ENCODE measurements at regions not wholly inside any gene's neighbourhood (a gene's known extent, or its start where the extent isn't known, plus 50 kb on each side); places are given as distances from the start of the nearest gene placed in this dataset.

DNA sequence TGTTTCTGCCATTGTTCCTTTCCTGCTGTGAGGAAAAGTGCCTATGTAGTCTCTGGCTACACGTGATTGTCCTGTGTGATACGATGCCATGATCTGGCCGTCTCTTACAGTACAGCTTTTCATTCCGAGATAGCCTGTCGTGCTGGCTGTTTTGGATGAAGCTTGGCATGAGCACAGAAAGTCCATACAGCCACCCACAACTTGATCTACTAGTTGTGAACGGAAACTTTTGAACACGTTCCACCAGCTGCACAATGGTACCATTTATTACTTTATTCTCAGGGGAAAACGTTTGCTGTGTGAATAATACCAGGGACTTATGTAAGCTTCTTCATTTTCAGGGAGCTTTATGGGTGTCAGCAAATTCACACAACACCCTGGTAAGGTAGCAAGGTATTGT, 217.6 kb upstream of the ANKRD55 start:
- TF ChIP-seq POLR2A (IDR thresholded peaks at IDR 0.05), result no peak
- TF ChIP-seq, protein P1, sequence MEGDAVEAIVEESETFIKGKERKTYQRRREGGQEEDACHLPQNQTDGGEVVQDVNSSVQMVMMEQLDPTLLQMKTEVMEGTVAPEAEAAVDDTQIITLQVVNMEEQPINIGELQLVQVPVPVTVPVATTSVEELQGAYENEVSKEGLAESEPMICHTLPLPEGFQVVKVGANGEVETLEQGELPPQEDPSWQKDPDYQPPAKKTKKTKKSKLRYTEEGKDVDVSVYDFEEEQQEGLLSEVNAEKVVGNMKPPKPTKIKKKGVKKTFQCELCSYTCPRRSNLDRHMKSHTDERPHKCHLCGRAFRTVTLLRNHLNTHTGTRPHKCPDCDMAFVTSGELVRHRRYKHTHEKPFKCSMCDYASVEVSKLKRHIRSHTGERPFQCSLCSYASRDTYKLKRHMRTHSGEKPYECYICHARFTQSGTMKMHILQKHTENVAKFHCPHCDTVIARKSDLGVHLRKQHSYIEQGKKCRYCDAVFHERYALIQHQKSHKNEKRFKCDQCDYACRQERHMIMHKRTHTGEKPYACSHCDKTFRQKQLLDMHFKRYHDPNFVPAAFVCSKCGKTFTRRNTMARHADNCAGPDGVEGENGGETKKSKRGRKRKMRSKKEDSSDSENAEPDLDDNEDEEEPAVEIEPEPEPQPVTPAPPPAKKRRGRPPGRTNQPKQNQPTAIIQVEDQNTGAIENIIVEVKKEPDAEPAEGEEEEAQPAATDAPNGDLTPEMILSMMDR (IDR thresholded peaks at IDR 0.05), result no peak
- H3K4me1 ChIP-seq, result no peaks in the 10 kb centered on the region
- no peak overlapping the region for H3K27ac ChIP-seq
- H3K4me3 ChIP-seq, result no peak overlapping the region
- no peaks in the 10 kb centered on the region for H3K9me3 ChIP-seq
- H3K27me3 ChIP-seq, result no peaks in the 10 kb centered on the region
- no peak for DNase-seq
- H3K36me3 ChIP-seq, result no peaks in the 10 kb centered on the region

DNA sequence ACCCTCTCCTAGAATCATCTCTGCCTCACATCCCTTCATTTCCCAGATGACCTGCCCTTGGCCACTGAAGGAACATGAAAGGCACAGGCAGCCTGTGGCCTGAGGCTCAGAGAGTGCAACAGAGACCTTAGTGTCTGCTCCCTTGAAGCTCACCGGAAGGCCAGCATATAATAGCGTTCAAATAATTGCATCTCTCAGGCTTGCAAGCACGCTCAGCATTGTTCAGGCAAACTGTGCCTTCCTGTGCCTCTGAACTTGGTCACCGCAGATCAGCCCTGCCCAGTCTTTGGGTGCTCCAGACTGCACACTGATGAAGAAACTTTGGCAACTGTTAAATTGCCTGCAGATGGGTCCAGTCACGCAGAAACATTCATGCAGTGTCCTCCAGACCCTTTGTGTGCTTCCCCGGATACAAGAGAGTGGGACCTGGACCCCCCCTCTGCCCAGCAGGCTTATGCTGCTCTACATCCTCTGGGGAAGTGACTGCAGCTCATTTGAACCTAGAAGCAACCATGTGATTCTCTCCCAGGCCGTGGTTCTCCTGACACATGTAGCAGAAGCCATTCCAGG, 216.0 kb upstream of the ANKRD55 start:
- no peak for DNase-seq
- TF ChIP-seq, protein P1 (IDR thresholded peaks at IDR 0.05), result no peak
- TF ChIP-seq POLR2A (IDR thresholded peaks at IDR 0.05), result no peak
- no peak overlapping the region for H3K4me3 ChIP-seq
- H3K4me1 ChIP-seq, result no peaks in the 10 kb centered on the region
- H3K9me3 ChIP-seq, result no peaks in the 10 kb centered on the region
- no peak overlapping the region for H3K27ac ChIP-seq
- H3K36me3 ChIP-seq, result no peaks in the 10 kb centered on the region
- no peaks in the 10 kb centered on the region for H3K27me3 ChIP-seq

DNA sequence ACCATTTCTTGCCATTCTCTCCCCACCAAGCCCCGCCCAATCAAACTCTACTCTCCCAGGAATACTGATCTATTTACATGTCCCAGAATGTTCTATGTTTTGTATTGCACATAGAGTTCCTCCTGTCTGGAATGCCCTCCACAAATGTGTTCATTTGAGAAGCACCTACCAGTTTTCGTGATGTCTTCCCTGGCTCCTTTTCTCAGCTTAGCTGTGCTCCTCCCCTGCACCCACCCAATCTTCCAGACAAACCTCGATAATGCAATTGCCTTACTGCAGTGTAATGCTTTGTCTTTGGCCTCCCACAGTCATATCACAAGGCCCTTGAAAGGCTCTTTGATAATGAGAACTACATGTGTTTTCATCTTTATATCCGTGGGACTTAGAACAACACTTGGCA, 214.5 kb upstream of the ANKRD55 start:
- TF ChIP-seq POLR2A (IDR thresholded peaks at IDR 0.05), result no peak
- TF ChIP-seq, protein P1 (IDR thresholded peaks at IDR 0.05), result no peak
- Histone ChIP-seq H3K4me1 (no peaks in the 10 kb centered on the region), H3K27ac (no peak overlapping the region), H3K27me3 (no peaks in the 10 kb centered on the region), H3K9me3 (no peaks in the 10 kb centered on the region), H3K36me3 (no peaks in the 10 kb centered on the region), H3K4me3 (no peak overlapping the region)
- no peak for DNase-seq

DNA sequence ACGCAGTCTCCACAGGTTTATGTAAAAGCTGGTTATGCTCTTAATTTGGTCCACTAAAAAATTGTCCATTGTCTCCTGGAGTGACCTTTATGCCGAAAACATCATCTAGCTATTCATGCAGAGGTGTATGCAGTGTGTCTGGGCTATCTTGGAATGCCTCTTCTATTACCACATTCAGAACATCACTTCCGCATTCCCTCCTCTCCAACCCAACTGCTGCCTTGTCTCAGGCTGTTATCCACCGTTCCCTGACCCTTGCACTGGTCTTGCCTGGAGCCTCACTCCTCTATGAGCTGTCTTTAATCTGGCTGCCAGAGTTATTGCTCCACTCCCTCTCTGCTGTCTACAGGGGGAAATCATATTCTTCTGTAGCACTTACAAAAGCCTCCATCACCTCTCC, 214.1 kb upstream of the ANKRD55 start:
- H3K27me3 ChIP-seq, result no peaks in the 10 kb centered on the region
- H3K27ac ChIP-seq, result no peak overlapping the region
- no peaks in the 10 kb centered on the region for H3K4me1 ChIP-seq
- no peak overlapping the region for H3K4me3 ChIP-seq
- no peaks in the 10 kb centered on the region for H3K36me3 ChIP-seq
- no peaks in the 10 kb centered on the region for H3K9me3 ChIP-seq
- peak in 2 of 3 donors; percentile 55 to 79 for DNase-seq
- TF ChIP-seq, protein P1 (IDR thresholded peaks at IDR 0.05), result no peak
- no peak for TF ChIP-seq POLR2A (IDR thresholded peaks at IDR 0.05)

DNA sequence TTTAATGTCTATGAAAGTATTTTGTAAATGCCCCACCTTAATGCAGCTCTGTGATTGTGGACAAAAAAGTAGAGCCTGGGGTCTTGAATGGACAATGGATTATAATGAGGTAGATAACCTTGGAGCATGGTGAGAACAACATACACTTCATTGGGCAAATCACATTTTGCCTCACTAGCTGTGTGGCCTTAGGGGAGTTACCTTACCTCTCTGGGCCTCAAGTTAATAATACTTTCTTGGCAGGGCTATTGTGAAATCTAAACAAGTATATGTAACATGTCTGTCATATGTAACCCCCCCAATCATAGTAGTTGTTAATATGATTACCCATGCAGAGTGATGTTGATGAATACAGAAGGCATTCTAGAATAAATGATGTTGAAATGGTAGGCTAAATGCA, 213.6 kb upstream of the ANKRD55 start:
- TF ChIP-seq POLR2A (IDR thresholded peaks at IDR 0.05), result no peak
- TF ChIP-seq, protein P1 (IDR thresholded peaks at IDR 0.05), result no peak
- DNase-seq, result no peak
- Histone ChIP-seq H3K27ac (no peak overlapping the region), H3K4me3 (no peak overlapping the region), H3K4me1 (no peaks in the 10 kb centered on the region), H3K27me3 (no peaks in the 10 kb centered on the region), H3K36me3 (no peaks in the 10 kb centered on the region), H3K9me3 (no peaks in the 10 kb centered on the region)

DNA sequence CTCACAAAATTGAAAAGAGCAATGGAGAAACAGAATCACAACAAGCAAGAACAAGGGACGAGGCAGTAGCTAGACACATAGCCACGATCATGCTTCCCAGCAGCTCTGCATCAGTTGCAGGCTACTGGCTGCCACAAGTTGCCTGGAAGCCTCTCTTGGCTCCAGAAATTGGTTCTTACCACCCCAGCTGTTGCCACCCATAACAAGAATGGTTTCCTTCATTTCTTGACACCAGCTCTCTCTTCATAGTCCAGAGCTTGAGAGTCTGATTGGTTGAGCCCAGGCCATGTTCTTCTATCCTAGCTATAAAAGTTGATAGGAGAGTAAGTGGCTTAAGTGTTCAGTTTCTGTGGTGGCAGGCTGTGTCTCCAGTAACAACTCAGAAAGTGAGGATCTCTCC, 210.7 kb upstream of the ANKRD55 start:
- no peak for DNase-seq
- H3K4me1 ChIP-seq, result no peaks in the 10 kb centered on the region
- H3K27me3 ChIP-seq, result no peaks in the 10 kb centered on the region
- TF ChIP-seq POLR2A (IDR thresholded peaks at IDR 0.05), result no peak
- TF ChIP-seq, protein P1 (IDR thresholded peaks at IDR 0.05), result no peak
- H3K36me3 ChIP-seq, result no peaks in the 10 kb centered on the region
- no peak overlapping the region for H3K4me3 ChIP-seq
- no peaks in the 10 kb centered on the region for H3K9me3 ChIP-seq
- H3K27ac ChIP-seq, result no peak overlapping the region
